Common myeloid progenitor, CD34-positive (primary cell): ENCODE measurements at regions not wholly inside any gene's neighbourhood (a gene's known extent, or its start where the extent isn't known, plus 50 kb on each side); places are given as distances from the start of the nearest gene placed in this dataset.

Experiments
- CTCF ChIA-PET: fragments of 350-600 bp; sonication (Branson Sonifier 250); formaldehyde crosslinking; loops from one replicate; lab custom pipeline; 2021; ENCODE audit warnings: antibody characterized with exemption; lab: Charles Lee
- POLR2A ChIA-PET: fragments of 350-600 bp; sonication (Branson Sonifier 250); formaldehyde crosslinking; loops from one replicate; lab custom pipeline; 2021; ENCODE audit warnings: antibody characterized with exemption; lab: Charles Lee
- DNase-seq, 3 donors: peaks; one replicate each; pipeline versions ENCODE4 v3.0.0 to v3.0.0-alpha.2; 2013
- H3K27ac ChIP-seq, 2 experiments: 1 replicate in 1 of 2; 2 replicates in 1 of 2; pipeline ENCODE4 v1.7.0; 2013; ENCODE audit warnings: inconsistent platforms in 2 of 2, low read length in 2 of 2, mild to moderate bottlenecking in 2 of 2, low read depth in 1 of 2, moderate library complexity in 1 of 2; ENCODE audit not compliant: severe bottlenecking in 2 of 2, insufficient read depth in 1 of 2, poor library complexity in 1 of 2
- H3K27me3 ChIP-seq, 5 experiments: replicated peaks in 2 of 5; 1 replicate in 3 of 5; 2 replicates in 2 of 5; pipeline versions ENCODE4 v1.6.1 to v1.7.0; 2013; ENCODE audit warnings: low read length in 4 of 5, mild to moderate bottlenecking in 2 of 5, moderate library complexity in 2 of 5, inconsistent platforms in 1 of 5; ENCODE audit not compliant: insufficient read depth in 5 of 5, control insufficient read depth in 4 of 5
- H3K36me3 ChIP-seq, 4 experiments: 1 replicate in 2 of 4; 2 replicates in 2 of 4; pipeline versions ENCODE4 v1.6.1 to v1.7.0; 2013; ENCODE audit warnings: low read length in 3 of 4, control low read depth in 1 of 4, mild to moderate bottlenecking in 1 of 4; ENCODE audit not compliant: control insufficient read depth in 4 of 4, insufficient read depth in 4 of 4
- H3K4me1 ChIP-seq, 4 experiments: 1 replicate in 3 of 4; 2 replicates in 1 of 4; pipeline versions ENCODE4 v1.6.1 to v1.7.1; 2013; ENCODE audit warnings: low read length in 3 of 4, mild to moderate bottlenecking in 3 of 4, control low read depth in 1 of 4, inconsistent platforms in 1 of 4, moderate library complexity in 1 of 4; ENCODE audit not compliant: control insufficient read depth in 4 of 4, insufficient read depth in 4 of 4; ENCODE audit errors: control extremely low read depth in 1 of 4
- H3K4me3 ChIP-seq, 7 experiments: 1 replicate in 4 of 7; 2 replicates in 3 of 7; pipeline versions ENCODE4 v1.5.1 to v1.7.0; 2013; ENCODE audit warnings: mild to moderate bottlenecking in 7 of 7, low read length in 6 of 7, moderate library complexity in 6 of 7, inconsistent platforms in 2 of 7, low read depth in 2 of 7, control low read depth in 1 of 7; ENCODE audit not compliant: insufficient read depth in 4 of 7, control insufficient read depth in 1 of 7; ENCODE audit errors: extremely low read depth in 1 of 7
- H3K9me3 ChIP-seq, 5 experiments: 1 replicate in 4 of 5; 2 replicates in 1 of 5; pipeline versions ENCODE4 v1.6.1 to v1.7.1; 2013; ENCODE audit warnings: low read length in 4 of 5, mild to moderate bottlenecking in 2 of 5, inconsistent platforms in 1 of 5, low read depth in 1 of 5, moderate library complexity in 1 of 5; ENCODE audit not compliant: control insufficient read depth in 4 of 5, insufficient read depth in 2 of 5; ENCODE audit errors: control extremely low read depth in 1 of 5
- WGBS: methylation state at CpG from one replicate; pipeline ENCODE4 v1.1.5; 2013; ENCODE audit not compliant: insufficient coverage; 5-methylcytosine and 5-hydroxymethylcytosine counted together

- H3K4me3 ChIP-seq = no peak overlapping the region
- peaks cover 0 to 5% (median 3%) of the 10 kb centered on the region in 5 experiments for H3K9me3 ChIP-seq
- no peak for DNase-seq
- no CpG with 5 or more reads among the region's 1 CpG for WGBS
- ChIA-PET CTCF (interaction anchor here (0.9 kb wide), 1 partner anchor 148 kb away, joined by 3 read pairs; no protein-coding TSS in a partner anchor), POLR2A (no interaction called here)
- no peaks in the 10 kb centered on the region for H3K36me3 ChIP-seq
- no peak overlapping the region for H3K27ac ChIP-seq
- H3K27me3 ChIP-seq = no peaks in the 10 kb centered on the region
- no peaks in the 10 kb centered on the region for H3K4me1 ChIP-seq
Measured at GRCh38 chr5:83414601-83415000, 56.9 kb upstream of the VCAN start.

GRCh38 chr5:83417884-83418283 is 53.7 kb upstream of the VCAN start:
- Histone ChIP-seq H3K9me3 (peaks cover 0 to 7% (median 2%) of the 10 kb centered on the region in 5 experiments), H3K36me3 (no peaks in the 10 kb centered on the region), H3K4me1 (no peaks in the 10 kb centered on the region), H3K27ac (no peak overlapping the region), H3K27me3 (no peaks in the 10 kb centered on the region), H3K4me3 (no peak overlapping the region)
- ChIA-PET POLR2A (no interaction called here), CTCF (no interaction called here)
- no CpG with 5 or more reads among the region's 1 CpG for WGBS
- no peak for DNase-seq

- H3K4me1 ChIP-seq = no peaks in the 10 kb centered on the region
- H3K36me3 ChIP-seq = no peaks in the 10 kb centered on the region
- ChIA-PET POLR2A (no interaction called here), CTCF (interaction anchor here (2.5 kb wide), 1 partner anchor 13 kb away, joined by 6 read pairs; no protein-coding TSS in a partner anchor)
- no peak for DNase-seq
- WGBS = 97% methylated on average over 9 of the region's 12 CpGs
- H3K27me3 ChIP-seq = no peaks in the 10 kb centered on the region
- H3K27ac ChIP-seq = no peak overlapping the region
- no peak overlapping the region for H3K4me3 ChIP-seq
- H3K9me3 ChIP-seq = peaks cover 0 to 7% (median 2%) of the 10 kb centered on the region in 5 experiments
Measured at GRCh38 chr5:83418356-83419321, 52.9 kb upstream of the VCAN start.
